GM23338 (cell line): ENCODE measurements at regions not wholly inside any gene's neighbourhood (a gene's known extent, or its start where the extent isn't known, plus 50 kb on each side); places are given as distances from the start of the nearest gene placed in this dataset.

ENCODE experiments used
- CREB1 ChIP-seq: fragments of 250-450 bp; sonication (Bioruptor Pico); IDR thresholded peaks from 2 replicates; pipeline ENCODE4 v1.5.0; 2020; ENCODE audit warnings: low read depth, mild to moderate bottlenecking, moderate library complexity
- EZH2 ChIP-seq: fragments of 200-600 bp; sonication (generic); IDR thresholded peaks from one replicate; pipeline ENCODE4 v1.8.0; 2017; ENCODE audit warnings: antibody characterized with exemption, mild to moderate bottlenecking, low read depth; ENCODE audit not compliant: unreplicated experiment
- EZH2phosphoT487 ChIP-seq: fragments of 200-600 bp; sonication (generic); IDR thresholded peaks from one replicate; pipeline ENCODE4 v1.8.1; 2018; ENCODE audit warnings: antibody characterized with exemption; ENCODE audit not compliant: unreplicated experiment
- POLR2AphosphoS5 ChIP-seq: IDR thresholded peaks from 2 replicates; pipeline ENCODE4 v1.6.1; 2016; ENCODE audit warnings: antibody characterized with exemption, low read depth
- TF ChIP-seq, protein P1 (sequence below), 2 experiments: fragments of 200-600 bp in 1 of 2; sonication (generic) in 1 of 2; conservative IDR thresholded peaks; 2 replicates each; pipeline versions ENCODE4 v1.5.1 to v1.6.1; 2016 to 2017; ENCODE audit warnings: antibody characterized with exemption in 2 of 2, low read depth in 2 of 2, mild to moderate bottlenecking in 2 of 2, moderate library complexity in 1 of 2

DNA sequence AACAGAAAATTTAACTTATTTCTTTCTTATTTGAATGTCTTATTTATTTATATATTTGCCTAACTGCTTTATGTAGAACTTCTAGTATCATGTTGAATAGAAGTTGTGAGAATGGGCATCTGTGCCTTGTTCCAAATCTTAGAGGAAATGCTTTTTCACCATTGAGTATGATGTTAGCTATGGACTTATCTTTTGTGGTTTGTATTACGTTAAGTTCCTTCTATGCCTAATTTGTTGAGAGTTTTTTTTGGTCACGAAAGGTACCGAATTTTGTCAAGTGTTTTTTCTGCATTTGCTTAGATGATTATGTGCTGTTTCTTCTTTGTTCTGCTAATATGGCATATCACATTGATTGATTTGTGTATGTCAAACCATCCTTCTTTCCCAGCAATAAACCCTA, 161.0 kb upstream of the TRIM24 start:
- TF ChIP-seq, protein P1, sequence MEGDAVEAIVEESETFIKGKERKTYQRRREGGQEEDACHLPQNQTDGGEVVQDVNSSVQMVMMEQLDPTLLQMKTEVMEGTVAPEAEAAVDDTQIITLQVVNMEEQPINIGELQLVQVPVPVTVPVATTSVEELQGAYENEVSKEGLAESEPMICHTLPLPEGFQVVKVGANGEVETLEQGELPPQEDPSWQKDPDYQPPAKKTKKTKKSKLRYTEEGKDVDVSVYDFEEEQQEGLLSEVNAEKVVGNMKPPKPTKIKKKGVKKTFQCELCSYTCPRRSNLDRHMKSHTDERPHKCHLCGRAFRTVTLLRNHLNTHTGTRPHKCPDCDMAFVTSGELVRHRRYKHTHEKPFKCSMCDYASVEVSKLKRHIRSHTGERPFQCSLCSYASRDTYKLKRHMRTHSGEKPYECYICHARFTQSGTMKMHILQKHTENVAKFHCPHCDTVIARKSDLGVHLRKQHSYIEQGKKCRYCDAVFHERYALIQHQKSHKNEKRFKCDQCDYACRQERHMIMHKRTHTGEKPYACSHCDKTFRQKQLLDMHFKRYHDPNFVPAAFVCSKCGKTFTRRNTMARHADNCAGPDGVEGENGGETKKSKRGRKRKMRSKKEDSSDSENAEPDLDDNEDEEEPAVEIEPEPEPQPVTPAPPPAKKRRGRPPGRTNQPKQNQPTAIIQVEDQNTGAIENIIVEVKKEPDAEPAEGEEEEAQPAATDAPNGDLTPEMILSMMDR (conservative IDR thresholded peaks at IDR 0.05; ENCODE audit: low read depth in 2 of 2), result no peak
- no peak for TF ChIP-seq CREB1 (CRISPR knock-in tag)
- no peak for TF ChIP-seq EZH2
- no peak for TF ChIP-seq EZH2phosphoT487
- no peak for TF ChIP-seq POLR2AphosphoS5
